Keratinocyte (primary cell): ENCODE measurements at regions not wholly inside any gene's neighbourhood (a gene's known extent, or its start where the extent isn't known, plus 50 kb on each side); places are given as distances from the start of the nearest gene placed in this dataset.
"Not testable (repeated sequence)": the region's sequence is repeated elsewhere in the genome, so short reads cannot be mapped to it uniquely, and the experiment has no call there.

Experiments
- CTCF ChIP-seq, 3 experiments: IDR thresholded peaks in 1 of 3; conservative IDR thresholded peaks in 1 of 3; optimal IDR thresholded peaks in 1 of 3; 2 replicates in 2 of 3; 3 replicates in 1 of 3; pipeline versions ENCODE3 to v1.5.1; 2011; ENCODE audit warnings: low read length in 3 of 3, mild to moderate bottlenecking in 3 of 3, moderate library complexity in 2 of 3, control low read depth in 1 of 3, inconsistent platforms in 1 of 3; ENCODE audit not compliant: insufficient read depth in 2 of 3; ENCODE audit errors: extremely low read depth in 1 of 3
- EZH2 ChIP-seq: IDR thresholded peaks from one replicate; pipeline ENCODE4 v1.6.1; 2012; ENCODE audit warnings: inconsistent platforms, mild to moderate bottlenecking, low read length, moderate library complexity

- TF ChIP-seq CTCF (optimal IDR thresholded peaks at IDR 0.05 in 1 of 3, IDR thresholded peaks at IDR 0.05 in 1 of 3, conservative IDR thresholded peaks at IDR 0.05 in 1 of 3; ENCODE audit: extremely low read depth in 1 of 3, insufficient read depth in 2 of 3, low read length in 3 of 3); EZH2: not testable (repeated sequence)
Observed at GRCh38 chr11:47921080-47921555, 59.2 kb upstream of the PTPRJ start.
